Heart right ventricle (tissue), 16 donors: ENCODE measurements at regions not wholly inside any gene's neighbourhood (a gene's known extent, or its start where the extent isn't known, plus 50 kb on each side); places are given as distances from the start of the nearest gene placed in this dataset.

Source experiments
- ATAC-seq, 8 donors: fragments of 200-7000 bp; cut with Tn5 transposase; one replicate each; pipeline ENCODE4 v1.9.1; 2020; ENCODE audit warnings: mild to moderate bottlenecking in 8 of 8, moderate library complexity in 8 of 8, moderate number of reproducible peaks in 1 of 8
- DNase-seq, 2 donors: peaks; one replicate each; pipeline ENCODE4 v3.0.0-alpha.2; 2020
- H3K27ac ChIP-seq, 10 donors: fragments of 200-600 bp; sonication (generic) in 2 of 10; one replicate each; pipeline versions ENCODE4 v1.5.0 to v1.8.0; 2020 to 2022; ENCODE audit warnings: mild to moderate bottlenecking in 3 of 10
- H3K27me3 ChIP-seq, 7 donors: fragments of 200-600 bp; one replicate each; pipeline ENCODE4 v1.8.0; 2021 to 2022; ENCODE audit warnings: mild to moderate bottlenecking in 2 of 7
- H3K36me3 ChIP-seq, 9 donors: fragments of 200-600 bp; sonication (generic) in 1 of 9; one replicate each; pipeline versions ENCODE4 v1.5.0 to v1.8.0; 2020 to 2022; ENCODE audit warnings: mild to moderate bottlenecking in 2 of 9
- H3K4me1 ChIP-seq, 9 donors: fragments of 200-600 bp; sonication (generic) in 1 of 9; one replicate each; pipeline versions ENCODE4 v1.5.0 to v1.8.0; 2020 to 2022; ENCODE audit warnings: mild to moderate bottlenecking in 4 of 9
- H3K4me3 ChIP-seq, 10 donors: fragments of 200-600 bp; sonication (generic) in 2 of 10; one replicate each; pipeline versions ENCODE4 v1.5.0 to v1.8.0; 2020 to 2022; ENCODE audit warnings: mild to moderate bottlenecking in 7 of 10, moderate library complexity in 2 of 10
- H3K9me3 ChIP-seq, 11 donors: fragments of 200-600 bp in 10 of 11; sonication (generic) in 2 of 11; one replicate each; pipeline versions ENCODE4 v1.5.0 to v1.8.0; 2013 to 2022; ENCODE audit warnings: mild to moderate bottlenecking in 2 of 11, control low read depth in 1 of 11, moderate library complexity in 1 of 11
- CTCF ChIP-seq, 9 donors: fragments of 200-600 bp; sonication (generic) in 2 of 9; IDR thresholded peaks; one replicate each; pipeline versions ENCODE4 v1.5.0 to v1.8.0; 2021 to 2022; ENCODE audit warnings: antibody characterized with exemption in 9 of 9, mild to moderate bottlenecking in 5 of 9, moderate library complexity in 1 of 9
- WGBS, 2 donors: extraction: QIAGEN DNeasy Blood & Tissue Kit; methylation state at CpG; one replicate each; pipeline ENCODE4 v1.1.7; 2013; ENCODE audit warnings: inconsistent platforms in 1 of 2; 5-methylcytosine and 5-hydroxymethylcytosine counted together
- intact Hi-C, 10 donors: fragments of 100-400 bp; cut with DNase I; formaldehyde crosslinking; loops; one replicate each; pipeline versions ENCODE4 v1.11.1 to v1.14.2; 2022
- donor health status: Arrhythmogenic right ventricular cardiomyopathy.
- donor health status: ischemic (EF 13 %, LVEDD 7.1; RV severe dilation, severe dysfunction).
- donor health status: healthy with polysubstance abuse.
- donor health status: DM: no; HTN: yes; CAD: no.
- donor health status: DM: no; HTN: no; CAD: no.
- donor health status: ischemic (EF 25% LVEDD 6.9; RV normal size, moderate dysfunction).
- donor health status: ischemic (EF 25% LVEDD 5.7; RV mildly dilated, moderate dysfunction).
- donor health status: healthy.
- donor health status: DM: yes; HTN: yes; CAD: no.
- donor health status: Ischemic cardiomyopathy.
- donor health status: ischemic (EF 35%, LVEDD 5.7; RV mildly dilated, moderate dysfunction).
- donor health status: nonischemic (EF 11% LVEDD 7.7; RV severe dilation, severe dysfunction).
- donor health status: DM: yes; HTN: yes; CAD: no.
- donor health status: PGD.
- donor health status: ischemic (EF 29% LVEDD 5.4; RV normal size, mild dysfunction).
- donor health status: nonischemic (EF 23%, LVEDD 6.1; RV moderate dilation, normal function).

- TF ChIP-seq CTCF (IDR thresholded peaks at IDR 0.05): no peak
- intact Hi-C loops: no loop called here
- no peak for ATAC-seq
These were observed 984.9 kb upstream of the AUTS2 start for GRCh38 chr7:68613405-68613804.

GRCh38 chr7:68613897-68614296, 984.4 kb upstream of the AUTS2 start:
- H3K9me3 ChIP-seq: peaks cover 0 to 48% (median 10%) of the 10 kb centered on the region in 11 donors
- no peaks in the 10 kb centered on the region for H3K4me1 ChIP-seq
- ATAC-seq (no peak), DNase-seq (no peak)
- peaks cover 0 to 18% (median 0%) of the 10 kb centered on the region in 7 donors for H3K27me3 ChIP-seq
- no peak overlapping the region for H3K27ac ChIP-seq
- H3K36me3 ChIP-seq: no peaks in the 10 kb centered on the region
- intact Hi-C loops: no loop called here
- TF ChIP-seq CTCF (IDR thresholded peaks at IDR 0.05): no peak
- H3K4me3 ChIP-seq: no peak overlapping the region
- WGBS, 2 donors: 16 to 34% methylated on average over 4 of the region's 4 CpGs

More at GRCh38 chr7:68613405-68613804, 984.9 kb upstream of the AUTS2 start:
- no peak overlapping the region for H3K27ac ChIP-seq
- DNase-seq: no peak
- H3K4me3 ChIP-seq: no peak overlapping the region
- H3K36me3 ChIP-seq: no peaks in the 10 kb centered on the region
- peaks cover 0 to 52% (median 15%) of the 10 kb centered on the region in 11 donors for H3K9me3 ChIP-seq
- 58% methylated on average over 6 of the region's 6 CpGs for WGBS, 2 donors
- peaks cover 0 to 18% (median 0%) of the 10 kb centered on the region in 7 donors for H3K27me3 ChIP-seq
- no peaks in the 10 kb centered on the region for H3K4me1 ChIP-seq

GRCh38 chr7:68619526-68619925, 978.7 kb upstream of the AUTS2 start:
- no peak for DNase-seq
- H3K27me3 ChIP-seq: peaks cover 0 to 10% (median 0%) of the 10 kb centered on the region in 7 donors
- H3K4me3 ChIP-seq: no peak overlapping the region
- no peak for ATAC-seq
- 71 to 80% methylated on average over 3 of the region's 3 CpGs for WGBS, 2 donors
- no peak for TF ChIP-seq CTCF (IDR thresholded peaks at IDR 0.05)
- H3K4me1 ChIP-seq: no peaks in the 10 kb centered on the region
- no peaks in the 10 kb centered on the region for H3K36me3 ChIP-seq
- H3K9me3 ChIP-seq: peaks cover 0 to 35% (median 9%) of the 10 kb centered on the region in 11 donors
- no peak overlapping the region for H3K27ac ChIP-seq
- intact Hi-C loops: no loop called here

GRCh38 chr7:68622500-68622899, 975.8 kb upstream of the AUTS2 start:
- 84 to 87% methylated on average over 3 of the region's 3 CpGs for WGBS, 2 donors
- Histone ChIP-seq H3K27me3 (peaks cover 0 to 18% (median 0%) of the 10 kb centered on the region in 7 donors), H3K9me3 (peaks cover 0 to 8% (median 0%) of the 10 kb centered on the region in 11 donors), H3K4me1 (no peaks in the 10 kb centered on the region), H3K36me3 (no peaks in the 10 kb centered on the region), H3K27ac (no peak overlapping the region), H3K4me3 (no peak overlapping the region)
- intact Hi-C loops: no loop called here
- DNase-seq (no peak), ATAC-seq (no peak)
- no peak for TF ChIP-seq CTCF (IDR thresholded peaks at IDR 0.05)
